Fibroblast of villous mesenchyme (primary cell): ENCODE measurements at regions not wholly inside any gene's neighbourhood (a gene's known extent, or its start where the extent isn't known, plus 50 kb on each side); places are given as distances from the start of the nearest gene placed in this dataset.

Experiments
- DNase-seq: peaks from one replicate; pipeline ENCODE4 v3.0.0-alpha.2; 2010; ENCODE audit warnings: low read depth
- H3K4me3 ChIP-seq: 2 replicates; pipeline ENCODE4 v1.5.1; 2011; ENCODE audit warnings: low read depth, mild to moderate bottlenecking, low read length
- CTCF ChIP-seq: IDR thresholded peaks from 2 replicates; pipeline ENCODE4 v1.5.1; 2012; ENCODE audit warnings: low read depth, mild to moderate bottlenecking, low read length; ENCODE audit not compliant: insufficient read depth

DNA sequence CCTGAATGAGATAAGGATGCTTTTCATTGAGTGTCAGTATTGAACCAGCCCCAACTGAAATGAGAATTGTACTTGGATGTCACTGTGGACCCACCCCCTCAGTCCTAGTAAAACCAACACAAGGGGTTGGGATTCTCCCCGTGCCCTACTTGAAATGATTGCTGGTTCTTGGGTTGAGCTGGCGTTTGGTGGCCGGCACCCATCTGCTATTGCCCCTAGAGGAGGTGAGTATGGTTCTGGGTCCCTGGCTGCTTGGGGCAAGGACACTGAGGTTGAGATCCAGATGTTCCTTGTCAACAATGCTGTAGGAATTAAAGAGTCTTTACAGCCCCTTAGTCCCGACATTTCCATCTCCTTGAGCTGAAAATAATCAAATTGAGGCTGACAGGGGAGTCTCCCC lies 170.0 kb upstream of the ZNF32 start:
- H3K4me3 ChIP-seq = no peak overlapping the region
- DNase-seq = no peak
- no peak for TF ChIP-seq CTCF

DNA sequence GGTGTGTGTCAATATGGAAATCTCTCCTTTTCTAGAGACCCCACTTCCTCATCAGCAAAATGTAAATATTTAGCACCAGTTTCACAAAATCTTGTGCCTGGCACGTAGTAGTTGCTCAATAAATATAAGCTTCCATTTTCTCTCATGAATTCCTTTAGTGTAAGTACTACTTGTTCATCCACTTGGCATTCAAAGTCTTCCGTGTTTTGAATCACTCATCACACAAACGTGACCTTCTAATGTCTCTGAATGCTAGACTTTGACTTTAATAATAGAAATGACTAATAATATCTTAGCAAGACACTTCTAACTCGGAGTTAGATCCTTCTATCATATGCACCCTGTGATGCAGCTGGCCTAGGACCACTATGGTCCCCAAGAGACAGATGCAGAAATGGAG lies 168.7 kb upstream of the ZNF32 start:
- no peak overlapping the region for H3K4me3 ChIP-seq
- TF ChIP-seq CTCF = no peak
- DNase-seq = peak; percentile 55

- H3K4me3 ChIP-seq = no peak overlapping the region
- DNase-seq = peak; percentile 98
- TF ChIP-seq CTCF = no peak
Measured at GRCh38 chr10:43816351-43817321, 168.0 kb upstream of the ZNF32 start.

DNA sequence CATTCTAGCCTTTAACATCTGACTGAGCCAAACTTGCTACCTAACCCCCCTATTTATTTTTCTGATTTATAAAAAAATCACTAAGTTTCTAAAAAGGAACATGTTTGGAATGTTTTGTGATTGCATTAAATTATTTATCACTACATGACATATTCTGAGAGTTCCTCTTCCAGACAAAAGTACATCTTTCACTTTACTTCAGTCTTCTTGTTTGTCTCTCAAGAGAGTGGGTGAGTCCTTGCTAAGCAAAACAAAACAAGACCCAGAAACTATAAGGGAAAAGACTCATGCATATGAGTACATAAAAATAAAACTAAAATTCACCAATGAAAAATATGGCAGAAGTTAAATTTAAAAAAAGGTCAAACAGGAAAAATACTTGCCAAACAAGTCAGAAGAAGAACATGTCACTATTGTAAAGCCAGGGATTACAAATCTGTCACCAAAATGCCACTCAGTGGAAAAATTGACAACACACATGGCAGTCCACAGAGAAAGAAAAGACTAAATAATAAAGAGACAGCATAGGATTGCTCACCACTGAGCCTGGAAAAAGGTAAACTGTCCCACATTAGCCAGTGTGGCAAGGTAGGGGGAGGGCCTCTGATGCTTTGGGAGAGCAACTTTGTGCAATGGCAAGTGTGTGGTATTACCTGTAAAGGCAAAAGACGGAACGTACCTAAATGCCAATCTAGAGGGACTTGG lies 166.7 kb upstream of the ZNF32 start:
- H3K4me3 ChIP-seq = no peak overlapping the region
- DNase-seq = no peak
- no peak for TF ChIP-seq CTCF

- DNase-seq = peak; percentile 27
- H3K4me3 ChIP-seq = no peak overlapping the region
- TF ChIP-seq CTCF = no peak
Measured at GRCh38 chr10:43814663-43815062, 166.0 kb upstream of the ZNF32 start.

DNA sequence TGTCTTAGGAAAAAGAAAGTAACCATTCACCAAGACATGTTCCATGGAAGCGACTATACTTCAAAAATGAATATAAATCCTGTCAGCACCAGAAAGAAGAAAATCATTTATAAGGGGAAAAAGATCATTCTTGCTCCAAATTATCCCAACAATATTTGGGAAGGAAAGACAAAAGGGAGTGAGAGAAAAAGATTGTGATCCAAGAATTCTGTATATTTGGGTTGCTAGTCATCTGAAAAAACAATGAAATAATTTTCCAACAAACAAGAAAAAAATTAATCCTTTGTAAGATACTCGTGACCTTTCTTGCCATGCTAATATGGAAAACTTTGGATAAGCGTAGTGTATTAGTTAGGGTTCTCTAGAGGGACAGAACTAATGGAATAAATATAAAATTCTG lies 163.2 kb upstream of the ZNF32 start:
- DNase-seq = no peak
- TF ChIP-seq CTCF = no peak
- no peak overlapping the region for H3K4me3 ChIP-seq
